ENCODE measurements at regions not wholly inside any gene's neighbourhood (a gene's known extent, or its start where the extent isn't known, plus 50 kb on each side); places are given as distances from the start of the nearest gene placed in this dataset.
A peak's percentile ranks its signal among the peaks of the same experiment; 100 is the strongest.

DNA sequence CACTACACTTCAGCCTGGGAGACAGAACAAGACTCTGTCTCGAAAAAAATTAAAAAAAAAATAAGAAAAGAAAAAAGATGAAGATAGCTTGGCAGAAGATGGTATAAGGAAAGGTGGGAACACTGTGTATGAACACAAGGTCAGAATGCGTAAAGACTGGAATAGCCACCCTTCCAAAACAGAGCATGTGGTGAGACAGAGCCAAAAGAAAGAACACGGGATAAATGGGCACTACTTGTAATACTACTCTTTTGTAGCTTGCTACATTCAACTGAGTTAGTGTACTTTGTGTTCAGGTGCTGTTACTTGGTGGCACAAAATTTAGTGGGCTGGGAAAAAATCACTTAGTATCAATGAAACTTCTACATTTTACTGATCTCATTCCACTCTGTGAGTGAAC is 628.6 kb upstream of the KIRREL3 start:
- peaks cover 26% of the 10 kb centered on the region for H3K4me1 ChIP-seq (ENCODE audit: insufficient read depth)
- H4K20me1 ChIP-seq (replicated peaks; ENCODE audit: insufficient read depth), result no peaks in the 10 kb centered on the region
- Mint-ChIP-seq H3K4me1 (peaks cover 40% of the 10 kb centered on the region), H3K27me3 (ENCODE audit: insufficient read depth, low read depth, poor library complexity) (peaks cover 6% of the 10 kb centered on the region), H3K36me3 (ENCODE audit: low read depth) (no peaks in the 10 kb centered on the region), H3K9me3 (no peaks in the 10 kb centered on the region; the same call in 2 of the 3 replicates), H3K27ac (no peak overlapping the region), H3K4me3 (no peak overlapping the region)
- H3K27ac ChIP-seq (ENCODE audit: low read depth), result no peak overlapping the region
- no peaks in the 10 kb centered on the region for H3K79me2 ChIP-seq (replicated peaks; ENCODE audit: insufficient read depth)
- H3K4me3 ChIP-seq, result no peak overlapping the region
- no peak overlapping the region for H2AFZ ChIP-seq
- H3K27me3 ChIP-seq (ENCODE audit: insufficient read depth), result no peaks in the 10 kb centered on the region
- no peaks in the 10 kb centered on the region for H3K9me2 ChIP-seq (ENCODE audit: insufficient read depth)
- no peak for DNase-seq (ENCODE audit: low spot score)
- H3K36me3 ChIP-seq (ENCODE audit: insufficient read depth), result no peaks in the 10 kb centered on the region
- no peaks in the 10 kb centered on the region for H3F3A ChIP-seq (replicated peaks; ENCODE audit: low read depth)
- no peak for ATAC-seq
- H3K4me2 ChIP-seq, result no peak overlapping the region
- TF ChIP-seq JUNB (IDR thresholded peaks at IDR 0.05; ENCODE audit: unreplicated experiment) (no peak), CREB1 (CRISPR knock-in tag; IDR thresholded peaks at IDR 0.05; ENCODE audit: low read depth) (no peak), POLR2AphosphoS5 (IDR thresholded peaks at IDR 0.05; ENCODE audit: low read depth) (no peak), NANOG (IDR thresholded peaks at IDR 0.05; ENCODE audit: borderline replicate concordance) (no peak), EZH2phosphoT487 (IDR thresholded peaks at IDR 0.05; ENCODE audit: unreplicated experiment) (no peak)
- TF ChIP-seq, protein P1, sequence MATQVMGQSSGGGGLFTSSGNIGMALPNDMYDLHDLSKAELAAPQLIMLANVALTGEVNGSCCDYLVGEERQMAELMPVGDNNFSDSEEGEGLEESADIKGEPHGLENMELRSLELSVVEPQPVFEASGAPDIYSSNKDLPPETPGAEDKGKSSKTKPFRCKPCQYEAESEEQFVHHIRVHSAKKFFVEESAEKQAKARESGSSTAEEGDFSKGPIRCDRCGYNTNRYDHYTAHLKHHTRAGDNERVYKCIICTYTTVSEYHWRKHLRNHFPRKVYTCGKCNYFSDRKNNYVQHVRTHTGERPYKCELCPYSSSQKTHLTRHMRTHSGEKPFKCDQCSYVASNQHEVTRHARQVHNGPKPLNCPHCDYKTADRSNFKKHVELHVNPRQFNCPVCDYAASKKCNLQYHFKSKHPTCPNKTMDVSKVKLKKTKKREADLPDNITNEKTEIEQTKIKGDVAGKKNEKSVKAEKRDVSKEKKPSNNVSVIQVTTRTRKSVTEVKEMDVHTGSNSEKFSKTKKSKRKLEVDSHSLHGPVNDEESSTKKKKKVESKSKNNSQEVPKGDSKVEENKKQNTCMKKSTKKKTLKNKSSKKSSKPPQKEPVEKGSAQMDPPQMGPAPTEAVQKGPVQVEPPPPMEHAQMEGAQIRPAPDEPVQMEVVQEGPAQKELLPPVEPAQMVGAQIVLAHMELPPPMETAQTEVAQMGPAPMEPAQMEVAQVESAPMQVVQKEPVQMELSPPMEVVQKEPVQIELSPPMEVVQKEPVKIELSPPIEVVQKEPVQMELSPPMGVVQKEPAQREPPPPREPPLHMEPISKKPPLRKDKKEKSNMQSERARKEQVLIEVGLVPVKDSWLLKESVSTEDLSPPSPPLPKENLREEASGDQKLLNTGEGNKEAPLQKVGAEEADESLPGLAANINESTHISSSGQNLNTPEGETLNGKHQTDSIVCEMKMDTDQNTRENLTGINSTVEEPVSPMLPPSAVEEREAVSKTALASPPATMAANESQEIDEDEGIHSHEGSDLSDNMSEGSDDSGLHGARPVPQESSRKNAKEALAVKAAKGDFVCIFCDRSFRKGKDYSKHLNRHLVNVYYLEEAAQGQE (IDR thresholded peaks at IDR 0.05; ENCODE audit: unreplicated experiment), result no peak
- TF ChIP-seq, protein P2, sequence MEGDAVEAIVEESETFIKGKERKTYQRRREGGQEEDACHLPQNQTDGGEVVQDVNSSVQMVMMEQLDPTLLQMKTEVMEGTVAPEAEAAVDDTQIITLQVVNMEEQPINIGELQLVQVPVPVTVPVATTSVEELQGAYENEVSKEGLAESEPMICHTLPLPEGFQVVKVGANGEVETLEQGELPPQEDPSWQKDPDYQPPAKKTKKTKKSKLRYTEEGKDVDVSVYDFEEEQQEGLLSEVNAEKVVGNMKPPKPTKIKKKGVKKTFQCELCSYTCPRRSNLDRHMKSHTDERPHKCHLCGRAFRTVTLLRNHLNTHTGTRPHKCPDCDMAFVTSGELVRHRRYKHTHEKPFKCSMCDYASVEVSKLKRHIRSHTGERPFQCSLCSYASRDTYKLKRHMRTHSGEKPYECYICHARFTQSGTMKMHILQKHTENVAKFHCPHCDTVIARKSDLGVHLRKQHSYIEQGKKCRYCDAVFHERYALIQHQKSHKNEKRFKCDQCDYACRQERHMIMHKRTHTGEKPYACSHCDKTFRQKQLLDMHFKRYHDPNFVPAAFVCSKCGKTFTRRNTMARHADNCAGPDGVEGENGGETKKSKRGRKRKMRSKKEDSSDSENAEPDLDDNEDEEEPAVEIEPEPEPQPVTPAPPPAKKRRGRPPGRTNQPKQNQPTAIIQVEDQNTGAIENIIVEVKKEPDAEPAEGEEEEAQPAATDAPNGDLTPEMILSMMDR (conservative IDR thresholded peaks at IDR 0.05; ENCODE audit: low read depth in 2 of 2), result no peak
- TF ChIP-seq, protein P3, sequence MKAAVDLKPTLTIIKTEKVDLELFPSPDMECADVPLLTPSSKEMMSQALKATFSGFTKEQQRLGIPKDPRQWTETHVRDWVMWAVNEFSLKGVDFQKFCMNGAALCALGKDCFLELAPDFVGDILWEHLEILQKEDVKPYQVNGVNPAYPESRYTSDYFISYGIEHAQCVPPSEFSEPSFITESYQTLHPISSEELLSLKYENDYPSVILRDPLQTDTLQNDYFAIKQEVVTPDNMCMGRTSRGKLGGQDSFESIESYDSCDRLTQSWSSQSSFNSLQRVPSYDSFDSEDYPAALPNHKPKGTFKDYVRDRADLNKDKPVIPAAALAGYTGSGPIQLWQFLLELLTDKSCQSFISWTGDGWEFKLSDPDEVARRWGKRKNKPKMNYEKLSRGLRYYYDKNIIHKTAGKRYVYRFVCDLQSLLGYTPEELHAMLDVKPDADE (IDR thresholded peaks at IDR 0.05), result no peak

DNA sequence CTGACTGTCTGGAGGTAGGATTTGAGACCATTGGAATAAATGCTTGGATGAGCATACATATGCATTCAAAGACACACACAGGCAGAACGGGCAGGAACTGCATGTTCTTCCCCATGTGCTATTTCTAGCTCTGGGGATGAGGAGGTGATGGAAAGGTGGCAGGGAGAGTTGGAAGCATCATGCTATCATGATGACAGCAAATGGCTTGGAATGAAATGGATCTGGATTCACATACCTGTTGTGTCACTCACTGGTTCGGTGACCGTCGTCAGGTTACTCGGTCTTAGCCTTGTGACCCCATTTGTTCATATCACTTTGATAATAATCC is 627.9 kb upstream of the KIRREL3 start:
- H3K4me1 ChIP-seq (ENCODE audit: insufficient read depth), result peaks cover 18% of the 10 kb centered on the region
- no peak for DNase-seq (ENCODE audit: low spot score)
- TF ChIP-seq CREB1 (CRISPR knock-in tag; IDR thresholded peaks at IDR 0.05; ENCODE audit: low read depth) (no peak), ZNF331 (CRISPR knock-in tag; IDR thresholded peaks at IDR 0.05; ENCODE audit: low read depth) (no peak), JUNB (IDR thresholded peaks at IDR 0.05; ENCODE audit: unreplicated experiment) (no peak), ZNF114 (CRISPR knock-in tag; IDR thresholded peaks at IDR 0.05) (no peak), EZH2phosphoT487 (IDR thresholded peaks at IDR 0.05; ENCODE audit: unreplicated experiment) (no peak), EZH2 (IDR thresholded peaks at IDR 0.05; ENCODE audit: low read depth, unreplicated experiment) (no peak), NANOG (IDR thresholded peaks at IDR 0.05; ENCODE audit: borderline replicate concordance) (no peak)
- TF ChIP-seq, protein P1 (IDR thresholded peaks at IDR 0.05; ENCODE audit: unreplicated experiment), result no peak
- TF ChIP-seq, protein P2 (conservative IDR thresholded peaks at IDR 0.05; ENCODE audit: low read depth in 2 of 2), result no peak
- Mint-ChIP-seq H3K4me3 (no peak overlapping the region), H3K36me3 (ENCODE audit: low read depth) (no peaks in the 10 kb centered on the region), H3K9me3 (no peaks in the 10 kb centered on the region; the same call in 2 of the 3 replicates), H3K27me3 (ENCODE audit: insufficient read depth, low read depth, poor library complexity) (peaks cover 6% of the 10 kb centered on the region), H3K27ac (no peak overlapping the region), H3K4me1 (peaks cover 33% of the 10 kb centered on the region)
- no peak for ATAC-seq
- no peaks in the 10 kb centered on the region for H3K36me3 ChIP-seq (ENCODE audit: insufficient read depth)
- no peaks in the 10 kb centered on the region for H3K79me2 ChIP-seq (replicated peaks; ENCODE audit: insufficient read depth)
- no peaks in the 10 kb centered on the region for H3K9me2 ChIP-seq (ENCODE audit: insufficient read depth)
- no peak overlapping the region for H3K4me3 ChIP-seq
- H3K27ac ChIP-seq (ENCODE audit: low read depth), result no peak overlapping the region
- H3K27me3 ChIP-seq (ENCODE audit: insufficient read depth), result no peaks in the 10 kb centered on the region
- no peaks in the 10 kb centered on the region for H3F3A ChIP-seq (replicated peaks; ENCODE audit: low read depth)
- no peak overlapping the region for H3K4me2 ChIP-seq
- no peaks in the 10 kb centered on the region for H4K20me1 ChIP-seq (replicated peaks; ENCODE audit: insufficient read depth)
- peak overlapping the region; percentile 64; the same call in 1 of the 2 replicates for H2AFZ ChIP-seq

Data from GM23338 (cell line).